ENCODE measurements at regions not wholly inside any gene's neighbourhood (a gene's known extent, or its start where the extent isn't known, plus 50 kb on each side); places are given as distances from the start of the nearest gene placed in this dataset.
"Not testable (repeated sequence)": the region's sequence is repeated elsewhere in the genome, so short reads cannot be mapped to it uniquely, and the experiment has no call there.

DNA sequence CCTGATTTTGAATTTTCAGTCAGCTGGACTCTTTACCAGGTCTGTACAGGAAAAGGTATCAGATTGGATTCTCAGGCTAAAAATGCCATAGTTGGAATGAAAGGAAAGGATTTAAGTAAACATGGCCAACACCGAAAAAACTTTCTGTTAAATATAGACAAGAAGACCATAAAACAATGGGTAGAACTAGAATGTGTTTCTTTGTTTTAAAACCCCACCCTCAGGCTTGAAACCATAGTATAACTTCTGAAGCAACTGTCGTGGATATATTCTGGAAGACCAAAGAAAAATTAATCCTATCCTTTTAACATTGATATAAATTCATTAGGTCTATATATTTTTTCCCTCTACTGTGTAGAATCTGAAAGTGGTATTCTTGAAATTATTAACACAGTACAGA lies 118.6 kb upstream of the HAPLN1 start:
- no peak overlapping the region for H3K4me3 Mint-ChIP-seq
- DNase-seq (no peak), ATAC-seq (ENCODE audit: low read depth) (no peak)
- POLR2A ChIA-PET = no interaction called here
- peaks cover 4% of the 10 kb centered on the region for H3K4me1 Mint-ChIP-seq
- H3K36me3 Mint-ChIP-seq = no peaks in the 10 kb centered on the region
- peaks cover 6% of the 10 kb centered on the region for H3K9me3 Mint-ChIP-seq
- peaks cover 18% of the 10 kb centered on the region for H3K27me3 Mint-ChIP-seq
- H3K27ac Mint-ChIP-seq = no peak overlapping the region

DNA sequence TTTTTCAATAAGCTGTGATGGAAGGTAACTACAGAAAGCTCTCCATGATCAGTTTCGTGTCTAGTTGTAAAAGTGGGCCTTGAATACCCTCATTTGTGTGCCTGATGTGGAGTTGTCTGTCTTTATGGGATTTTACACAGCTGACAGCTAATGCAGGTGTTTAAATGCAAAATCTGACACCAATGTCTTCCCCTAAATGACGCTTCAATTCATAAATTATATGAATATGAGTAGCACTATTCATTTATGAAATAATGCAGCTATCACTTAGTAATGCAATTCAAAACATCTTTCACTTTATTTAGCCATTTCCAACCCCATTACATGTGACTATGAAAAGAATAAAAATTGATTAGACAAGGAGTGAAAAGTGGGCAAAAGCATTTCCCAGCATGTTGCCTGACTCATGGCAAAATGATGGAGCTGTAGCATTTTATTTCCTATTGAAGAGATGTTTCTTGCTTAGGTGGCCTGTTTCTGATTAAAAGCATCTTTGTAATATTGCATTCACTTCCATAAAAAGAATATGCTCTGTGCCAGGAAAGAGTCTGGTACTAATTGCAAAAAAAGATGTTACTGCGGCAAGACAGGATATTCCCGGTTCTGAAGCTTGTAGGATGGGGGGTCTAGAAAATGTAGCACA lies 116.7 kb upstream of the HAPLN1 start:
- no peak for ATAC-seq (ENCODE audit: low read depth)
- Mint-ChIP-seq H3K27me3 (peaks cover 18% of the 10 kb centered on the region), H3K36me3 (no peaks in the 10 kb centered on the region), H3K27ac (no peak overlapping the region), H3K4me1 (no peaks in the 10 kb centered on the region), H3K4me3 (no peak overlapping the region), H3K9me3 (peaks cover 6% of the 10 kb centered on the region)
- no peak for DNase-seq
- POLR2A ChIA-PET = no interaction called here

DNA sequence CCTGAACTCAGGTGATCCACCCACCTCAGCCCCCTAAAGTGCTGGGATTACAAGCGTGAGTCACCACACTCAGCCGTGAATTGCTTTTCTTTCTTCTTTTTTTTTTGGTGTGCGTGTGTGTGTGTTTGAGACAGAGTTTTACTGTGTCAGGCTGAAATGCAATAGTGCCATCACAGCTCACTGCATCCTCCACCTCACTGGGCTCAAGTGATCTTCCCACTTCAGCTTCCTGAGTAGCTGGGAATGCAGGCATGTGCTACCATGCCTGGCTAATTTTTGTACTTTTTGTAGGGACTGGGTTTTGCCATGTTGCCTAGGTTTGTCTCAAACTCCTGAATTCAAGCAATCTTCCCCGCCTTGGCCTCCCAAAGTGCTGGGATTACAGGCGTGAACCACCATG lies 113.7 kb upstream of the HAPLN1 start:
- H3K27ac Mint-ChIP-seq = no peak overlapping the region
- no peaks in the 10 kb centered on the region for H3K4me1 Mint-ChIP-seq
- H3K4me3 Mint-ChIP-seq = no peak overlapping the region
- no peak for DNase-seq
- H3K9me3 Mint-ChIP-seq = no peaks in the 10 kb centered on the region
- ATAC-seq (ENCODE audit: low read depth) = no peak
- no peaks in the 10 kb centered on the region for H3K36me3 Mint-ChIP-seq
- POLR2A ChIA-PET = no interaction called here
- H3K27me3 Mint-ChIP-seq = peaks cover 11% of the 10 kb centered on the region

DNA sequence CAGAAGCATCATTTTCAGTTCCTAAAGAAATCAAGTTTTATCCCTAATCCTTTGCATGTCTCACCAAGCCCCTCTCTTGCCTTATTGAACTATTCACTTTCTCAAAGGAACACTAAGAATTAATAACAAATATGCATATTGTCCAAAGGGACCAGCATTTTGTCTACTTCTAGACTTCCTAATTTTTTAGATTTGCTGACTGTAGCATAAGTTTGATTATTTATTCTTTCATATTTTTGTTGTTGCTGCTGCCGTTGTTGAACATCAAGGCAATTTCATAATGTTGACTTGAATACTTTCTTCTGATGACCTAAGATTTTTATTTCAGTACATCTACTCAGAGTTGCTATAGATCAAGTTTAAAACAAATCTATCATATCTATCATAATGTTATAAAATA lies 111.2 kb upstream of the HAPLN1 start:
- peaks cover 9% of the 10 kb centered on the region for H3K27me3 Mint-ChIP-seq
- no peaks in the 10 kb centered on the region for H3K4me1 Mint-ChIP-seq
- no peaks in the 10 kb centered on the region for H3K36me3 Mint-ChIP-seq
- H3K9me3 Mint-ChIP-seq = no peaks in the 10 kb centered on the region
- H3K27ac Mint-ChIP-seq = no peak overlapping the region
- no peak for DNase-seq
- no peak overlapping the region for H3K4me3 Mint-ChIP-seq
- POLR2A ChIA-PET = no interaction called here
- no peak for ATAC-seq (ENCODE audit: low read depth)

DNA sequence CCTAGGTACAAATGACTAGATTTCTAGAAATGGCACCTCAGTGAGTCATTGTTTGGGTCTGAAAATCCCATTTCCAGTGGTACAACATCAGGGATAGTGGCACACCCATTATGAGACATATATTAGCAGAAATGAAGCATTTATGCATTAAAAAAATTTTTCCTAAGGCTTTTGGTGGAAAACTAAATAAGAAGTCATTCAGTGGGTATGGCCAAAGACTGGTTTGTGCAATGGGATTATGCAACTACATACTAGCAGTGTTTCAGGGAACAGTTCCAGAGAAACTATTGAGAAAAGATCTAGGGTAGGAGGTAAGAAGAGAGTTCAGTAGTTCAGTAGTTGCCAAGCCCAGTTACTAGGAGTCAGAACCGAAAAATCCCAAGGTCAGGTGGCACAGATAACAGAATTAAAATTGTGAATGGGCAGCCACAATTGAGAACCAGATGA lies 106.5 kb upstream of the HAPLN1 start:
- POLR2A ChIA-PET = no interaction called here
- Mint-ChIP-seq H3K36me3 (no peaks in the 10 kb centered on the region), H3K4me3 (no peak overlapping the region), H3K4me1 (no peaks in the 10 kb centered on the region), H3K27me3 (peaks cover 7% of the 10 kb centered on the region), H3K9me3 (peaks cover 2% of the 10 kb centered on the region), H3K27ac (no peak overlapping the region)
- DNase-seq (no peak), ATAC-seq (ENCODE audit: low read depth) (no peak)

DNA sequence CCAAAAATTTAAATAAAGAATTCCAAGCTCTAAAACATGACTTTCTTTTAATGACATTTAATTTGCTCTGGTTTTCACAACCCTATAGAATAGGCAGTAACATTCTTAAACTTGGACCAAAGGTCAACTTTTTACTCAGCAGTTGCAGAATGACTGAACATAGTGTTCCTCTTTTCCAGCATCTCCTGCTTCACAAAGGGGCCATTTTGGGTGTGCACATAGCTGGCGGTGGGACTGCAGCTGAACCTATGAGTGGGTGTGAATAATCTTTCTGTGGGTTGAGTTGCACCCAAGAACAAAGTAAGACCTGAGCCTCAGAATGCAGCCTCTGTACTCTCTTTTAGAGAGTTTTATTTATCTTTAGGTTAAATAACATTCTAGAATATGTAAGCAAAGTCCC lies 96.9 kb upstream of the HAPLN1 start:
- DNase-seq (no peak), ATAC-seq (ENCODE audit: low read depth) (no peak)
- Mint-ChIP-seq H3K27me3 (peaks cover 2% of the 10 kb centered on the region), H3K9me3 (peaks cover 7% of the 10 kb centered on the region), H3K27ac (no peak overlapping the region), H3K4me3 (no peak overlapping the region), H3K36me3 (no peaks in the 10 kb centered on the region), H3K4me1 (no peaks in the 10 kb centered on the region)
- POLR2A ChIA-PET = no interaction called here

DNA sequence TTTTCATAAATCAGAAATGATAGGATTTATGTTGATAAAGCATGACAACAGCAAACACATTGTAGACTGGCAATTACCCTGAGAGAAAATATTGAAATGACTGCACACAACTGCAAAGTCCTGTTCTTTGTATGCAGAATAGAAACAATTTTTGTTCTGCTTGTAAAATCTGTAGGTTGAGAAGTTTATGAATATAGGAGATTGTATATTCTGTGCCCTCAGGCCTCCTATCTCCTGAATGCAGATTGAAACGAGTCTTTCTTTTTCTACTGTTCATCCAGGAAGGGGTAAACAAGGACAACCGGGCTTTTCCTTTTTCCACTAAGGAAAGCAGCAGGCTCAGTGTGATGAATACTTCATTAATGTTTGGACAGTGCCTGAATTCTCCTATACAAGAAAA lies 95.0 kb upstream of the HAPLN1 start:
- ATAC-seq (ENCODE audit: low read depth) (no peak), DNase-seq (no peak)
- Mint-ChIP-seq H3K9me3 (peaks cover 6% of the 10 kb centered on the region), H3K4me1 (no peaks in the 10 kb centered on the region), H3K27ac (no peak overlapping the region), H3K27me3 (peaks cover 2% of the 10 kb centered on the region), H3K36me3 (no peaks in the 10 kb centered on the region), H3K4me3 (no peak overlapping the region)
- POLR2A ChIA-PET = no interaction called here

DNA sequence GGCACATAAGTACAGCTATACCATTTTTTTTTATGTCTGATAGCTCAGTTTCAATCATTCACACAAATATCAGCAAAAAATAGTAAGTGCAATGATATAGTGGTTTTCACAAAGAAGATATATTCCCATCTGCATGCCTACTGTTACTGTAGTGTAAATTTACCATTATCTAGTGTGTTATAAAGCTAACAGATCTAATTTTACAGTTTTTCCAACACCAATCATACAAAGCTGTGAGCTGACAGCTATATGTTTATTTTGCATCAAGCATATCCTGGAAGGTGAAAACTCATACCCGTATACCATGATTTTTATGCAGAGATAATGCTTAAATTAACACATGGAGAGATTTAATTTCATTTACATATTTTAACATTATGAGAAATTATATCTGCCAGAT lies 89.9 kb upstream of the HAPLN1 start:
- Mint-ChIP-seq H3K36me3 (no peaks in the 10 kb centered on the region), H3K27me3 (peaks cover 2% of the 10 kb centered on the region), H3K4me3 (no peak overlapping the region), H3K27ac (no peak overlapping the region), H3K9me3 (no peaks in the 10 kb centered on the region), H3K4me1 (no peaks in the 10 kb centered on the region)
- ATAC-seq (ENCODE audit: low read depth) (no peak), DNase-seq (no peak)
- POLR2A ChIA-PET = no interaction called here

DNA sequence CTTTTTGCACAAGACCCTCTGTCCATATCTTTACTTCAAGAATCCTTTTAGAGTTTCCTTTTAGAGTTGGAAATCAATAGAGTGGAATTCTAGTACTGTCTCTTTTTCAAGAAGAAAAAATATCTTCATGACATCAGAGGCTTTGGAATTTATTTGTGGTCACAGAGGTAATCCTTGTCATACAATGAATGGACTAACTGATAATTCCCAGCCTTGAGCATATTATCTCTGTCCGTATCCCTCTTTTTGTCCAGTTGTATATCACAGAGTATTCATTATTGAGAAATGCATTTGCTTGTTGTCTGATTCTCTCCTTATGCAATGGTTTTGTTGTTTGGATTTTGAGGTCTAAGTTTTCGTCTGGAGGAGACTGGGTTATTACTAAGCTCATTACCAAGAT lies 82.0 kb upstream of the HAPLN1 start:
- no peaks in the 10 kb centered on the region for H3K4me1 Mint-ChIP-seq
- DNase-seq (no peak), ATAC-seq (ENCODE audit: low read depth) (no peak)
- POLR2A ChIA-PET = no interaction called here
- H3K27ac Mint-ChIP-seq = no peak overlapping the region
- H3K27me3 Mint-ChIP-seq = no peaks in the 10 kb centered on the region
- H3K4me3 Mint-ChIP-seq = no peak overlapping the region
- no peaks in the 10 kb centered on the region for H3K36me3 Mint-ChIP-seq
- H3K9me3 Mint-ChIP-seq = peaks cover 2% of the 10 kb centered on the region

DNA sequence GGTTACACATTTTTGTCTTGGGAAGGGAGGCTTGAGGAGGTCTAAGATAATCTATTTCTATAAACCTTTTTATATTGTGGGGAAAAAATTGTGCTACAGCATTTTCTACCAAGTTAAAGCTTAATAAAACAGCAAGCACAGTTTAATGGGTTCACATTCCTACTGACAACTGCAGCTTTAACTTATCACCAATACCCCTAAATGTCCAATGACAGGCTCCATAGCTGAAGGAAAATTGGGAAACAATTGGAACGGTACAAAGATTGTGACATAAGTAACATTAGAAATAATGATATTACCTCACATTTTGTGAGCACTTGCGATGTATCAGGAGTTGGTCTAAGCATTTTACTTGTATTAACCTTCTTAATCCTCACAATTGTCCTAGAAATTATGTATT lies 79.5 kb upstream of the HAPLN1 start:
- Mint-ChIP-seq H3K9me3 (peaks cover 3% of the 10 kb centered on the region), H3K4me3 (no peak overlapping the region), H3K4me1 (no peaks in the 10 kb centered on the region), H3K36me3 (no peaks in the 10 kb centered on the region), H3K27me3 (no peaks in the 10 kb centered on the region), H3K27ac (no peak overlapping the region)
- POLR2A ChIA-PET = no interaction called here
- no peak for DNase-seq
- no peak for ATAC-seq (ENCODE audit: low read depth)

DNA sequence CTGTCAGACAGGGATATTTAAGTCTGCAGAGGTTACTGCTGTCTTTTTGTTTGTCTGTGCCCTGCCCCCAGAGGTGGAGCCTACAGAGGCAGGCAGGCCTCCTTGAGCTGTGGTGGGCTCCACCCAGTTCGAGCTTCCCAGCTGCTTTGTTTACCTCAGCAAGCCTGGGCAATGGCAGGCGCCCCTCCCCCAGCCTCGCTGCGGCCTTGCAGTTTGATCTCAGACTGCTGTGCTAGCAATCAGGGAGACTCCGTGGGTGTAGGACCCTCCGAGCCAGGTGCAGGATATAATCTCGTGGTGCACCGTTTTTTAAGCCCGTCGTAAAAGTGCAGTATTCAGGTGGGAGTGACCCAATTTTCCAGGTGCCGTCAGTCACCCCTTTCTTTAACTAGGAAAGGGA lies 78.4 kb upstream of the HAPLN1 start:
- POLR2A ChIA-PET; DNase-seq; ATAC-seq (ENCODE audit: low read depth); H3K4me3 Mint-ChIP-seq; H3K27ac Mint-ChIP-seq; H3K36me3 Mint-ChIP-seq; H3K4me1 Mint-ChIP-seq; H3K27me3 Mint-ChIP-seq; H3K9me3 Mint-ChIP-seq: not testable (repeated sequence)

DNA sequence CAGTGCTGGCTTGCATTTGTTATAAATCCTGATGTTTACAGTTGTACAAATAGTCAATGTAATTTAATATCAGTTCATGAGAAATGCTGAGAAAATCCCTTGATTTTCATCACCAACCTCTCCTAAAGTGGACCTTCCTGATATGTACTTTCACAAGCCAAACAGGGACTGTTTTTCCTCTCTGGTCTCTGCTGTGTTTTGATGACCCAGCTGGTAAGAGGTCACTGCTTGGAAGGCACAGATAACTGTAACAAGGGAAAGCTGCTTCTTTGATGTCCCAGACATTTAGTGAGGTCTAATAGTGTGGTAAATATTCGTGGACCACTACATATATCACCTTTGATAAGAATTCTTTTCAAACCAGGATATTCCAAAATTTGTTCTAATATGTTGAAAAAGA lies 68.7 kb upstream of the HAPLN1 start:
- Mint-ChIP-seq H3K27ac (no peak overlapping the region), H3K27me3 (no peaks in the 10 kb centered on the region), H3K4me3 (no peak overlapping the region), H3K4me1 (no peaks in the 10 kb centered on the region), H3K9me3 (no peaks in the 10 kb centered on the region), H3K36me3 (no peaks in the 10 kb centered on the region)
- POLR2A ChIA-PET = no interaction called here
- no peak for DNase-seq
- no peak for ATAC-seq (ENCODE audit: low read depth)

DNA sequence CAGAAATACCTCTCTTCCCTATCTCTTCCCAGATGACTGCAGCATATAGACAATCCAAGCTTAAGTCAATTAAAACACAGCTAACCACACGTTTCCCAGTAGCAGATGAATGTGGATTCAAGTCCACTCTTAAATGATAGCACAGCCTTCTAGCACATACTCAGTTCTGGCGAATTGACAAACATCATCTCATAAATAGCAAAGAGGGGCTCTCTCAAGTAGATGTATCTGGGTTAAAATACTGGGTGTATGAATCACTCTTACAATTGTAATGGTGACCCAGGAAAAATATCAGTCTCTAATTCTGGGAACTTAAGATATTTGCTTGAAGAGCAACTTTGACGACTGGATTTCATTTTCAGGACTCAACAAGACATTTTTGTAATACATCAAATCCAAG lies 67.0 kb upstream of the HAPLN1 start:
- H3K36me3 Mint-ChIP-seq = no peaks in the 10 kb centered on the region
- H3K4me1 Mint-ChIP-seq = no peaks in the 10 kb centered on the region
- no peaks in the 10 kb centered on the region for H3K27me3 Mint-ChIP-seq
- no peak overlapping the region for H3K27ac Mint-ChIP-seq
- no peaks in the 10 kb centered on the region for H3K9me3 Mint-ChIP-seq
- DNase-seq (no peak), ATAC-seq (ENCODE audit: low read depth) (no peak)
- POLR2A ChIA-PET = no interaction called here
- H3K4me3 Mint-ChIP-seq = no peak overlapping the region

DNA sequence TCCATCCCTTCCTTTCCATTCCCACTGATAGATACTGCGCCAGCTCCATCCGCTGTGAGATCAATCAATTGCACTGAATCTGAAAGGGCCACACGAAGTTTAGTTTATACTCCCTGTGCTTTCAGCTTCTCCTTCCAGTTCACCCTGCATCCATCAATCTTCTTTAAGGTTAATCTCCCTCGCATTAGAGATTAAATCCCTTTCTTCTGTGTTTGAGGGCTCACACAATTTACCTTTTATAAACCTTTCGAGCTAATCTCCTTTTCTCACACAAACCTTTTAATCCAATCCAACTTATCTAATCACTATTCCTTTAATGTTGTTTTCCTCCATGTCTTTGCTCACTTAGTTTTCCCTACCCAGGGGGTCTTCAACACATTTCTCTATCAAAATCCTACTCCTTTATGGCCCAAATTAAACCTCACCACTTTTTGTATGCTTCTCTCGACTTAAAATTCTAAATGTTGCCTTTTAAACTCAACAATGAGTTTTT lies 64.6 kb upstream of the HAPLN1 start:
- H3K4me3 Mint-ChIP-seq = no peak overlapping the region
- no peak overlapping the region for H3K27ac Mint-ChIP-seq
- peaks cover 3% of the 10 kb centered on the region for H3K27me3 Mint-ChIP-seq
- H3K4me1 Mint-ChIP-seq = no peaks in the 10 kb centered on the region
- H3K36me3 Mint-ChIP-seq = no peaks in the 10 kb centered on the region
- POLR2A ChIA-PET = no interaction called here
- ATAC-seq (ENCODE audit: low read depth) = no peak
- no peak for DNase-seq
- no peaks in the 10 kb centered on the region for H3K9me3 Mint-ChIP-seq

All from activated naive CD8-positive, alpha-beta T cell treated with anti-CD3 and anti-CD28 coated beads, Interleukin-2, amount 10 ng/mL, durations not matched to agents 7 days and 5 days (primary cell).